Fibroblast of the conjunctiva (primary cell): ENCODE measurements at regions not wholly inside any gene's neighbourhood (a gene's known extent, or its start where the extent isn't known, plus 50 kb on each side); places are given as distances from the start of the nearest gene placed in this dataset.
A peak's percentile ranks its signal among the peaks of the same experiment; 100 is the strongest.

Source experiments
- DNase-seq: peaks from one replicate; pipeline ENCODE4 v3.0.0-alpha.2; 2010; ENCODE audit warnings: low read depth

DNA sequence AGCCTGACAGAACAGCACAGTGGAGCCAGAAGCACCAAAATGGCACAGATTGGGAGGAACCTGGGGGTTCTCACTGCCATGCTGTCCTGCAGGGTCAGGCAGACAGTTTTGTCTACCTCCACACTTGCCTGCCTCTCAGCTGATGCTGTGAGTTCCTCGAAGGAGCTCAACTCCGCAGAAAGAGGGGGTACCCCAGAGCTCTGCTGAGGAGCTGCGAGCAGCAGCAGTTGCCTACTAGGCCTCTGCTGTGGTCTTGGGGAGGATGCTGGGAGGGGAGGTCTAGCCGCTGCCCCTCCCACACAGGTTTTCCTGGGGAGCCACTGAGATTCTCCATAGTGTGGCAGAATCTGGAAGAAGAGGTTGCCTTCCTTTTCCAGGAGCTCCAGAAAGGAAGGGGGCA lies 192.5 kb downstream of the FOXD2 start:
- DNase-seq: no peak

DNA sequence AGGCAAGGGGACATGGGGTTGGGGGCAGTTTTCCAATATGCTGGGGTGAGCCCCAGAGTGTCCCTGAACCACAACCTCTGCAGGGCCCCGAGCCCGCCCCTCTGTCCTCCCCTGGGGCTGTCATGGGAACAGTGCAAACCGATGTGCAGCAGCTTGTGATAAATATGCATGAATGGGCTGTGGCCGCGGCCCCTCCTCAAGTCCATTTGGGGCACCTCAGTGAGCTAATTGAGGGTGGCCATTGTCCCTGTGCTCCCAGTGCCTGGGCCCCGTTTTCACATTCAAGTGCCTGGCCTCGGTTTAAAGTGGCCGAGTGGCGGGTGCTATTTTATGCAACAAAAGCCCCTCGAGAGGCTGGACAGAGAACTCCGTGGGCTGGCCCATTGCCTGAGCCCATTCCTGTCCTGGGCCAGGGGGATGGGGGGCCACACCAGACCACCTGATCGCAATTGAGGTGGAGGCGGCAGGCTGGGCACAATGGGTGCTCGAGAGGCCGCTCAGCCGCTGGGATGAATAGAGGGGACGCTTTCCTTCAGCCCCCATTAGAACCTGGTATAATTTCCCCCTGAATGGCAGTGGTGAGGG lies 193.7 kb downstream of the FOXD2 start:
- DNase-seq: no peak

DNA sequence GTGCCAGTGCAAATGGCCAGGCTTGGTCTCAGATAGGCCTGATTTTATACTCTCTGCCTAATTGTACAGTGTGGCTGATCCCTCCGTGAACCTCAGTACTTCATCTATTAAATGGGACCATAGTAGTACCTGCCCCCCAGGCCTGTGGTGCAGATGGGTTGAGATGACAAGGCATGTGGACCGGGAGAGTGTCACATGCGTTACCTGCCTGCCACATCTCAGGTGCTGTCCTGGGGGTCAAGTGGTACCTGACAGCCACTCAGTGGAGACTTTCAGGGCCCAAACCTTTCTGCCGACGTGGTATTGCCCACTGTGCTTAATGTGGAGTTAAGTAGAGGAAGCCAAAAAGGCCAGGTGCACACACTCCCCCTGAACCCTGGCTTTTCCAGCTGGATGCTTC lies 197.3 kb downstream of the FOXD2 start:
- DNase-seq: no peak

DNA sequence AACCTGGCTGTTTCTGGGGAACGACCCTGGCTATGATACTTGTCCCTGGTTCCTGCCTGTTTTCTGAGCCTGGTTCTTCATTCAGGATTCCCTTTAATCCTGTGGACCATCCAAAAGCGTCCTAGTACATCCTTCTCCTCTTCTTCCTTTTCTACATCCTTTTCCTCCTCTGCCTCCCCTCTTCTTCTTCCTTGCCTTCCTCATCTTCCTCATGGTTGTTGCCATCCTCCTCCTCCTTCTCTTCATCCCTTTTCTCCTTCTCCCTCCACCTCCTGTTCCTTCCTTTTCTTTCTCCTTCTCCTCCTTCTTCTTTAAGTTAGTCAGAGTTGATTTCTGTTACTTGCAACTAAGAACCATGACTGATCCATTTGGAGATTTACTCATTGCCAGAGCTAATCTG lies 197.8 kb downstream of the FOXD2 start:
- no peak for DNase-seq

DNA sequence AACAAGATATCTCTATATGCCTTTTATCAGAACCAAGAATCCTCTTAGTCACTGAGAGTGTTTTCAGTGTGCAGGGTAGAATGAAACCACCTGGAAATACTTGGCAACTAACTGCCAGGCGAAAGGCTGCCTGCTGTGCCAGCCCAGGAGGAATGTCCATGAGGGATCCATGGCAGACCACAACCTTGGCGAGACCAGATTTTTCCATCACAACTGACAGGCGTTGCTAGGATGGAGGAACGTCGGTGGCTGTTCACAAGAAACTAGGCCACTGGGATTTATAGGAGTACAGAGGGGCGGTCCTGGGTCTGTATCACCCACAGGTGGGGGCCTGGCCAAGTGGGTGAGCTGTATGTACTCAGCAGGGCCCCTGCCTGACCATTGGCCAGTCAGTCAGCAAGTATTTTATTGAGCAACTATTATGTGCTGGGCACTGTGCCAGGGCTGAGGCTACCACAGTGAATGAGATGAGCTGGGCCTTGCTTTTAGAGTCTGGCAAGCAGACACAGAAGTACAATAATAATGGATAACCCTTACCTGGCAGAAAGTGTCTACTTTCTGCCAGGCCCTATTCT lies 199.4 kb downstream of the FOXD2 start:
- no peak for DNase-seq

DNA sequence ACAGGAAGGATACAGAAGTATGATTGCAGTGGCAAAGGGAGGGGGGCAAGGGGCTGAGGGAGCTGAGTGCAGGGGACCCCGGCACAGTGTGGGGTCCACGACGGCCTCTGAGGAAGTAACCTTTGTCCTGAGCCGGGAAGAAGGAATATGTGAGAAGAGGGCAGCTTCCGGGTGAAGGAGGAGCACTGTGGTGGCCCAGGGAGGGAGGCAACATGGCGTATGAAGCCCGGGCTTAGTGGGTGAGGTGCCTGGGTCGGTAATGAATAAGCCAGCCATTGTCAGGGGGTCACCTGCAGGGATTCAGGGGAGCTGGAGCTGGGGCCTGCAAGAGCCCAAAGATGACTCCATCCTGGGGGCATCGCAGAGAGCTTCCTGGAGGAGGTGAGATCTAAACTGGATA lies 200.4 kb downstream of the FOXD2 start:
- DNase-seq: no peak

DNA sequence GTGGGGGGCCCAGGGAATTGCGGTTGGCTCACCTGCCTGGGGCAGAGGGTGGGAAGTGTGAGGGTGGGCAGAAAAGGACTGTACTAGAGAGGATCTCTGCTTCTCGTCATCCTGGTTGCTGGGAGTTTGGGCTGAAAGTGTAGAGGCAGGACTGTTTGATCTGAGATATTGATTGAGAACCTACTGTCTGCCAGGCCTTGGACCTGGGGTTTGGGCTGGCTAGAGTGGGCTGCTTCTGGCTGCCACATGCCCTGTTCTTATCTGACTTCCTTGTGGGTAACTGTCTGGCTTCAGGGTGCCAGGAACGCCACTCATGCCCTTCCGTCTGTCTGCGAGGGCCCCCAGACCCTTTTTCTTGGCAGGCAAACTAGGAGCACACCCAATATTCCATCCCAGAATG lies 200.9 kb downstream of the FOXD2 start:
- no peak for DNase-seq

DNA sequence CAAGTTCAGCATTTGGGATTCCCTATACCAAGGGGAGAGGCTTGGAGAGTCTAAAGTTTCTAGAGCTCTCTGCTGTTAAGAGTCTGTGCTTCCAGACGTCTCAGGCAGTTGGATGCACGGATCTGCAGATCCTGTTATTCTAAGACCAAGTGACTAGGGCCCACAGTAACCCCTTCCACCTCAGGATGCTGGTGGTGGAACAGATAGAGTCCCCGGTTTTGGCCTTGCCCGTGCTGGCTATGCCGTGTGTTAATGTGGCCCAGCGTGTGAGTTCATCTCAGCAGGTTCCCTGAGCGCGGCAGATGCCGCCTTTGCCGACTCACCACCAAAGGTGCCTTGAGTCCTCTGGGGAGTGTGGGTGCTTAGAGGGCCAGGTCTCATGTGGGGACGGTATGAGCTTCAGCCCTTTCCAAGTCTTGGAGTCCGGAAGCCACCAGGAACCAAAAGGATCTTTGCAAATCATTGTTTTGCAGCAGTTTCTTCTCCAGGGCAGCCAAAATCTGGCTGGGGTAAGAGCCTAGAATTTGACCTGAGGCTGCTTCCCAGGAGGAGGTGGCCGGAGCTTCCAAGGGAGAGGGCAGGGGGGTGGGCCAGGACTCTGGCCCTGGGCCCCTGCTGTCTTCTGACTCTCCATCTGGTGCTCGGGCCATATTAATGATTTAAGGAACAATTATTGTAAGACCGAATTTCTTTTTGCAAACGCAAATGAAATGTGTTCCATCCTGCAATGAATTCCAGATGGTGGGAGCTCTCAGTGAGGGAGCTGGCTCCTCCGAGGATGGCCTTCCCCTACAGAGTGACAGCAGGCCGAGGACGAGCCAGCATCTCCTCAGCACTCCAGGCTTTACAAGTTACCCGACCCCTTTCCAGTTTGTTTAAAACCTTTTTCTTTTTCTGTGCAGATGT lies 205.7 kb downstream of the FOXD2 start:
- no peak for DNase-seq

DNA sequence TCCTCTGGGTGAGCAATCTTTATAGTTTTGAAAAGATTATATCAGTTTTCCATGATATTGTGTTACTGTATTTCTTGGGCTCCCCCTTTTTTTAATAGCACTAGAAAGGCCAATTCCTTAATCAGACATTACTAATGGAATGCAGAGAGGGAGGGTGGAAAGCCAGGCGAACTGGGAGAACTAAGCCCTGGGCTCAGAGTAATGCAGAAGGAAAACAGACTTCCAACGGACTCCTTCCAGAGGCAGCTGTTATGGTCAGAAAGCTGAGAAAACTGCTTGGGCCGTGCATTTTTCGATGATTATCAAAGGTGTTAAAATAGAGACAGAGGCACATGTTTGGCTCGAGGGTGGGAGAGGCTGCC lies 206.3 kb downstream of the FOXD2 start:
- DNase-seq: no peak

DNA sequence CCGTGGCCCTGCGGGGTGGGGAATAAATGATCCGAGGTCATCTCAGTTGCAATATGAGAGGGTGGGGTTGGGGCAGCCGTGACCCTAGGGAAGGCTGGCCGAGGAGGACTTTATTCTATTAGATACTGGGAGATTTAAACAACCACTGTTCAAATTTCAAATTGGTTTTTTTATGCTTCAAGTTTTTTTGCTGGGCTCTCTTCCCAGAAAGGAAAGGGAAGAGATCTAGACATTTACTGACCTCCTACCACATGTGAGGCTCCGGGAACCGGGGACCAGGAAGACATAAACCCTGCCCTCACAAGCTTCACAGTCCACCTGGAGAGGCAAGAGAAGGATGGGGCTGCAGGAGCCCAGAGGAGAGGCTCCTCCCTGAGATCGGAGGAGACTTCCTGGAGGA lies 207.3 kb downstream of the FOXD2 start:
- no peak for DNase-seq

DNA sequence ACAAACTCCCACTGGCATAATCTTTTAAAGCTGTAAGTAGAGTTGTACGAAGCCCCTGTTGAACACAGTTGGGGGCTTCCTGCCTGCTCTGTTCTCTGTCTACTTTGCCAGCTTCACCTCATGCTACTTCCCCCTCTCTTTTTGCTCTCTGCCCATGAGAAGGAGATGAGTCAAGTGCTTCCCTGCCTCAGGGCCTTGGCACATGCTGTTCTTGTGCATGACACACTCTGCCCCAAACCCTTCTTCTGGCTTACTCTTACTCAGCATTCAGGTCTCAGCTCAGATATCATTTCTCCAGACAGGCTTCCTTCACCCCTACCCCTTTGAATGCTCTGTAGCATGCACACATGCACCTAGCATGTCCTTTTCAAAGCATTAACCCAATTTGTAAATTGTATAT lies 208.8 kb downstream of the FOXD2 start:
- no peak for DNase-seq

DNA sequence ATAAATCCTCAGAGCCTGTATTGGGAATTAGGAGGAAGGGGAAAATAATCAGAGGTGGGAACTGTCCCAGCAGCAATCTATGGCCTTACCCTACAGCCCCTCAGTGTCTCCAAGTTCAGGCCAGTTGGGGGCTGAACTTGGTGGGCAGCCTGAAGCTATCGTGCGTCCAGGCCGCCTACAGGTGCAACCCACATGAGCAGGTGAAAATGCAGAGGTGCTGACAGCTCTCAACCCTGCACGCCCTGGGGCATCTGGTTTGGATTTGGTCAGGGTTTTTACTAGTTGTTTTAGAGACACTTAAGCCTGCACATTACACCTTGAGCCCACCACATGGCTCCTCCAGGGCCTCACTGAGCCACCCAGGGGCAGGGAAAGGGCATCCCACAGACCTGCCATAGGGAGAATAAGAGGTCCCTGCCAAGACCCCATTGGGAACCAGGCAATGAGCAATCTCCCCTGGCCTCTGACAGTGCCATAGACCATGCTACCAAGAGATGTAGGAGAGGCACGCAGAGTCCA lies 209.5 kb downstream of the FOXD2 start:
- DNase-seq: no peak

DNA sequence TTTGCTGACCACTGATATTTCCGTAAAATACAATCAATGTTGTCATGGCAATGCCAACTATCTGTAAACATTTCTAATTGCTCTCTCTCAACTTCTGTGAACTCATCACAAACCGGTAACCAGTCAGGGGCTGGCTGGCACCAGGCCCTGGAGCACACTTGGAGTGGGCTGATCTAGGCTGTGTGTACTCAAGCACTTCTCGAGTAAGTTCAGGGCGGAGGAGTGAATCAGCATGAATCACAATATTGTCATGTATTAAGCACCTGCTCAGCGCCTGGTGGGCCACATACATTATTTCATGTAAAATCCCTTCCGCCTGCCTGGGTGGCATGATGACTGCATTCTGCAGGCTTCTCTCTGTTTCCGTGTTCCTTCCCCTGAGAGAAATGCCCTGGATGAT lies 212.4 kb downstream of the FOXD2 start:
- peak; percentile 63 for DNase-seq

DNA sequence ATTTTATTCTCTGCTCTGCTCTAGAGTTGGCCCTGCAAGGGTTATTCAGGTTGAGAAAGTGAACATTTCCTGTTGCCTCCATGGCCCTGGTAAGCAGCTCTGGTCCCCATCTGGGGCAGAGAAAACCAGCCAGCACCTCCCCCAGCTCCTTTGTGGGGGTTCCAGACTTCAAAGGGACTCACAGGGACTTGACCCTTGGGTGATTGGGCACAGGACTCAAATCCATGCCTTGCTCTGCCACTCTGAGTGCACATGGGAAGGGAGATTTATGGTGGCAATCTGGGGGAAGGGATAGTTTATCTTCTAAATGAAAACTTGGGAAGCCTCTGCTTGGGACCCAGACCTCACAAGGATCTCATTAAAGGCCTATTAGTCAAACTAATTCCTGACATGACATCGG lies 212.8 kb downstream of the FOXD2 start:
- DNase-seq: no peak

DNA sequence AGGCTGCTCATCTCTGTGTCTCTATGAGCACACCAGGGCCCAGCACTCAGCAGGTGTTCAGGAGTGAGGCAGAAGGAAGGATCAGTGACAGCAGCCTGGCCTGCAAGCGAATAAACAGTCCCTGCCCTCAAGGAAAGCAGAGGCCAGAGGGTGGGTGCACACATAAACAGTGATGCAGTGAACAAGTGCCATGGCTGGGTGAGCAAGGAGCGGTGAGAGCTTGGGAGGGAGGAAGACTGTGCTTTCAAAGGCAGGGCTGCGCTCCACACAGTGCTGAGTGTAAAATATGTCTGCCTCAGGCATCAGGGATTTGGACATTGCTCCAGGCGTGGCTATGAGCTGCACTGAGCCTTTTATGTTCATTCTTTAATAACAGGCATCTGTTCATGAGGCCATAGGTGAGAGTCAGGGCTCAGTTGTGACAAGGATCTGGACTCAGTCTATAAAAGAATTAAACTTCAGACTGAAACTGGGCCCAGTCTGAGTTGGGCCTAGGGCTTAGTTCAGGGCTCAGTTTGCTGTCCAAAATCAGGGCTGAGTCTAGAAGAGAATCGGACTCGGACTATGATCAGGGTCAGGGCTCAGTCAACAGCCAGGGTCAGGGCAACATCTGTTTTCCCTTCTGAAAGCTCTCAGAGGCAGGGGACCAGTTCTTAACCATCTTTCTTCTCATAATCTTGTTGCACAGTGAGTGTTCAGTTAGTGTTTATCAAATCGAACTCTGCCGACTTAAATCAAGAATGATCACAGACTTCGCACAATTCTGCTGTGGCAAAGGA lies 213.7 kb downstream of the FOXD2 start:
- no peak for DNase-seq

DNA sequence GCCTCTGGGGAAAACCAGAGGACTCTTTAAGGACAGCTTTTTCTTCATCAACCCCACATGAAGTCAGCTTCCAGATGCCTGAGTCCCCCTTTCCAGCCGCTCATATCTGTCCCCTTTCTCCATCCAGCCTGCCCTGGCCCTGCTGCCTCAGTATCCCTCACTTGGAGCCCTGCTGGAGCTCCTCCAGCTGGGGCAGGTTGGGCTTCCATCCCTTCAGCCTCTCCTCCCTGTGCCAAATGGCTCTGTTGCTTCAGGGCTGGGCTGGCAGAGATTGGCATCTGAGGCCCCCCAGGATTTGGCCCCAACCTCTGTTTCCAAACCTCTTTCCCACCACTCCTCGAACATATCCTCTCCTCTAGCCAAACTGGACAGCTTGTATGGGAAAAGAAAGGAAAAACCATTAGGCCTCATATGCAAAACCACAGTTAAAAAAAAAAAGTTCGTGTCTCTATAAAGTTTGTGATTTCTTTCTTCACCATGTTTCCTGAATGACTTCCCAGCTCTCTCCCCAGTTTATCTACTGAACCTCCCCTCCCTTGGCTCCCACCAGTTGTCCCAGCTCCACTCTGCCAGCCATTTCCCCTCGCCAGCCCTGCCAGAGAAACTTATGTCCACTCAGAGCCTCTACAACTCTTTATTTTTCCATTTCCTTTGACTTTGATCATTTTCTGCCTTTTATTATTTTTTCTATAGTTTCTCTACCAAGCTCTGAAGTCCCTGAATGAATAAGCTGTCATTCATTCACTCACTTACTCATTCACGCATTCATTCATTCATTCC lies 217.9 kb downstream of the FOXD2 start:
- DNase-seq: no peak

DNA sequence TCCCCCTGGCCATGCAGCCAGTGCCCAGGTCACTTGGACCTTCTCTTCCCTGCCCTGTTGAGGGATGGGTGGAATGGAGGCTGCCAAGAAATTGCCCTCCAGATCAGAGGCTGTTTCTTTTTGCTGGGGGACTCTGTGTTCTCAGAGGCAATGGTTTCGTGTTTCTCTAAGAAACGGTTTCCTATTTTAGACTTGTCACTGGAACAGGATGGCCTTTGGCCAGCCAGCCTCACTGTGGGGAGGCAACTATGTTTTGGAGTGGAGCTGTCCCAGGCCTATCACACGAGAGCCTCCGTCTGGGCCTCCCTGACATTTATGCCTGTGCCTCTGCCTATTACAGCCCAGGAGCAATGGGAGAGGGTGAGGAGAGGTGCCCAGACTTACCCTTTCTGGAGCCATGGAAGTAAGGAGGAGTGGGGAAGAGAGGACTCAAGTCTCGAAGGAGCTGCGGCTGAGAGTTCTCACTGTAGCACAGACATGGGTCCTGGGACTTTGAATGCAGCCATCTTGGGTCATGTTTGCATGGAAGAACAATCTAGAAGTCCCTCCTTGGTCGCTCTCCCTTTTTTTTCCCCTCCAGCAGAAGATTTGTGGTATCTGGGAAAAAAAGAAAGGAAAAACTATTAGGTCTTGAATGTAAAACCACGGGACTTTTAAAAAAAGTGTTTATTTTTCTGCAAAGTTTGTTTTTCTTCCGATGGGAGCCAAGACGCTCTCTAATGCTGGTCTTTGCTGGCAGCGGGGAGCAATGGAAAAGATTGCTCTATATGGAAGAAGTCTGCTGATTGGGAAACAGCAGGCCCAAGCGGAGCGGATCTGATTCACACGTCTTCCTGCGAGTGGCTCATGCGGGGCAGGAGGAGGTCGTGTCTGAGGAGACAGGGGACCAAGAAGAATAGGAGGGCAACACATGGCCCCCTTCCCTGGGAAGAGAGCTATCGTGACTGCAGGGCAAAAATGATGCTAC lies 219.2 kb downstream of the FOXD2 start:
- peak; percentile 43 for DNase-seq

DNA sequence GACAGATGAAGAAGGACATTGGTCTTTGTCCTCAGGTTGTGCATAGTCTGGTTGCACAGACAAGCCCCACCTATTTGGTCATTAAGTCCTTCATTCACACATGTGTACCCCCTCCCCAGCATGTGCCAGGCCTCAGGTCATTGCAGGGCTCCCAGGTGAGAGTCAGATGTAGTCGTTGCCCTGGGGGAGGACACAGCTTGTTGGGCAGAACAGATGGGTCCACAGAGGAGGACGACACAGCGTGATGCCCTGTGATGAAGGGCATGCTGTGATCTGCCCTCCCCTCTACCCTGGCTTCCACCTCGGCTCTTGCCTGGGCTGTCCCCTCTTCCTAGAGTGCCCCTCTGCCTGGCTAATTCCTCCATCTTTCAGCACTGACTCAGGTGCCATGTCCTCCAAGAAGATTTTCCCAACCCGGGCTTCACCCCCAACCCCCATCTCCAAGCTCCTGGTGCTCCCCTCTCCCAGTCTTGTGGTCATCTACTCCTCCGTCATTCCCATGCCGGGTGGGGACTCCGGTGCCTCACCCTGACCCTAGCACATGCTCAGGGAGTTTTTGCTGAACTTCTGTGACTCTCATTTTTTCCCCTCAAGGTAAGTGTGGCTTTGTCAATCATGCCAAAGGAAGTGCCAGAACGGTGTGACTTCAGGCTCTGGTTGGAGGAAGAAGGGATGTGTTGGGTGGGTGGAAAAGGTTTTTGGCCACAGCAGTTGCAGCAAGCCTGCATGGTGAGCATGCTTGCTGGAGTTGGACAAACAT lies 220.5 kb downstream of the FOXD2 start:
- no peak for DNase-seq

DNA sequence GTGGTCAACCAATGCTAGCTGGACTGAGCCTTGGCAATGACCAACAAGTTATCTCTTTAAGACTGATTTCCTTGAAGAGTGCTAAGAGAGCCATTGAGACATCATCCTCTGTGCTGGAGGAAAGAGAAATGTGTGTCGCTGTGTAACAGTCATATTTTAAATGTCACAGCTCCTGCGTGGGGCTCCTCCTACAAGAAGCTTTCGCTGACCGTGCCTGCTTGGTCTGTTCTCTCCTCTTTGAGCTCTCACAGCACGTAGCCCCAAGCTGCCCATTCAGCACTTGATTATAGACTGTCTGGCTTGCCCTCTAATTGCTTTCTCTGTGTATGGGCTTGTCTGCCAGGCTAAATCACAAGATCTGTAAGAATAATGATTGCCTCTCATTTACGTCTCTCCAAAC lies 221.3 kb downstream of the FOXD2 start:
- DNase-seq: no peak

DNA sequence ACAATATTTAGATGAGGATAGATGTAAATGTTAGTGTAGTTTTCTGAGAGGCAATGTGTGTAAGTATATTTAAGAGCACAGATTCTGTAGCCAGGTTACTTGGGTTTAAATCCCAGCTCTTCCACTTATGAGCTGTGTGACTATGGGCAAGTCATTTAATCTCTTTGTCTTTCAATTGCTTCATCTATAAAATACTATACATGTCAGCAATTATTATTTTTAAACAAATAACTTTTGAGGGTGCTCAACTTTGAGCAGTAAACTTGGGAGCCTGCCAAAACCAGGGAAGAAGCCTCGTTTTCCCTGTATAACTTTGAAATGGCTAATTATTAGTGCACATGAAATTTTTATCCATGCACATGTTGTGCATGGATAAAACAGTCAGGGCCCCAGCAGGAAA lies 222.8 kb downstream of the FOXD2 start:
- DNase-seq: no peak
